ENCODE measurements at regions not wholly inside any gene's neighbourhood (a gene's known extent, or its start where the extent isn't known, plus 50 kb on each side); places are given as distances from the start of the nearest gene placed in this dataset.

DNA sequence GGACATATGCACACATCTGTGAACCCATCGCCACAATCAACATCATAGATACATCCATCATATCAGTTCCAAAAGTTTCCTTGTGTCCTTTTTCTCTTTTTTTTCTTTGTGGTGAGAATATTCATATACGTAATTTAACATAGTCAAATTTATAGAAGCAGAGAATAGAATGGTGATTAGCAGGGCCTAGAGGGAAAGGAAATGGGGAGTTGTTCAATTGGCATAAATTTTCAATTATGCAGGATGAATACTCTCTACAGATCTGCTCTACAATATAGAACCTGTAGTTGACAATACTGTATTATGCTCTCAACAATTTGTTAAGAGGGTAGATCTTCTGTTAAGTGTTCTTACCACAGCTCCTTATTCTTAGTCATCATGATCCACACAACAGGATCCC lies 413.2 kb downstream of the SHISA9 start:
- ChIA-PET POLR2A (no interaction called here), CTCF (no interaction called here)
- TF ChIP-seq, protein P1, sequence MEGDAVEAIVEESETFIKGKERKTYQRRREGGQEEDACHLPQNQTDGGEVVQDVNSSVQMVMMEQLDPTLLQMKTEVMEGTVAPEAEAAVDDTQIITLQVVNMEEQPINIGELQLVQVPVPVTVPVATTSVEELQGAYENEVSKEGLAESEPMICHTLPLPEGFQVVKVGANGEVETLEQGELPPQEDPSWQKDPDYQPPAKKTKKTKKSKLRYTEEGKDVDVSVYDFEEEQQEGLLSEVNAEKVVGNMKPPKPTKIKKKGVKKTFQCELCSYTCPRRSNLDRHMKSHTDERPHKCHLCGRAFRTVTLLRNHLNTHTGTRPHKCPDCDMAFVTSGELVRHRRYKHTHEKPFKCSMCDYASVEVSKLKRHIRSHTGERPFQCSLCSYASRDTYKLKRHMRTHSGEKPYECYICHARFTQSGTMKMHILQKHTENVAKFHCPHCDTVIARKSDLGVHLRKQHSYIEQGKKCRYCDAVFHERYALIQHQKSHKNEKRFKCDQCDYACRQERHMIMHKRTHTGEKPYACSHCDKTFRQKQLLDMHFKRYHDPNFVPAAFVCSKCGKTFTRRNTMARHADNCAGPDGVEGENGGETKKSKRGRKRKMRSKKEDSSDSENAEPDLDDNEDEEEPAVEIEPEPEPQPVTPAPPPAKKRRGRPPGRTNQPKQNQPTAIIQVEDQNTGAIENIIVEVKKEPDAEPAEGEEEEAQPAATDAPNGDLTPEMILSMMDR (IDR thresholded peaks at IDR 0.05; ENCODE audit: insufficient read depth, low read depth, low read length) = no peak
- Histone ChIP-seq H3K36me3 (ENCODE audit: control insufficient read depth, insufficient read depth, low read length) (no peaks in the 10 kb centered on the region), H3K27me3 (ENCODE audit: control insufficient read depth, insufficient read depth, low read length) (no peaks in the 10 kb centered on the region), H3K4me3 (ENCODE audit: low read depth, low read length) (no peak overlapping the region)
- no peak for DNase-seq (ENCODE audit: low read depth)

DNA sequence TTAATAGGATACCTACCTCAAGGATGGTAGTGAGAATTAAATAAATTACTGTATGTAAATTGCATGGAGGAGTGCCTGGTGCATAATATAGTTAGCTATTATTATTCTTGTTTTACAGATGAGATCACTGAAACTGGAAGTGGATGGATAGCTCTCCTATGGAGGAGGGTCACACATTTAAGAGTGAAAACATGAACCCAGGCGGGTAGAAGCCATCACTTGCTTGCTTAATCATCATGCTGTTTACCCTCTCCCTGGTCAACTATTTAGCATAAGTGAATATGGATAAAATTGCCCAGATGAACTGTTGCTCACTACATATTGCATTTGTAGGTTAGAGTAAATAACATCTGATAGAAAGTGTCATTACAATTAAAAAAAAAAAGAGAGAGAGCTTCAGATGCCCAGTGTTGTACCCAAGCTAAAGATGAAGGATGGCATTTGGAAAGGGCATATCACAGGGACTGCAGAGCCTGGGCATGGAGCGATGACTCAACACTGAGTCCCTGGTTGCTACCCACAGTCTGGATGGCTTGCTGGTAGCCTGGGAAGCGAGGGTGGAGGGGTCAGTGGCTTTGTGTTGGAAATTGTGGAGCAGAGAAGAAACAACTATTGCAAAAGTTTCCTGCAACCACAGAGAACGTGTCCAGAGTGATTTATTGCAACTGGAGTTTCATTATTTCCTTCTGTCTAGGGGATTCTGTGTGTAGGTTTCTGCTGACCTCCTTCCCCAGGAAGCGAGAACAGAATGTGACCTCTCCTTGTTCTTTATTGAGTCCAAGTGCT lies 414.4 kb downstream of the SHISA9 start:
- ChIA-PET POLR2A (no interaction called here), CTCF (no interaction called here)
- no peaks in the 10 kb centered on the region for H3K27me3 ChIP-seq (ENCODE audit: control insufficient read depth, insufficient read depth, low read length)
- DNase-seq (ENCODE audit: low read depth) = no peak
- no peaks in the 10 kb centered on the region for H3K36me3 ChIP-seq (ENCODE audit: control insufficient read depth, insufficient read depth, low read length)
- H3K4me3 ChIP-seq (ENCODE audit: low read depth, low read length) = no peak overlapping the region
- TF ChIP-seq, protein P1 (IDR thresholded peaks at IDR 0.05; ENCODE audit: insufficient read depth, low read depth, low read length) = no peak

DNA sequence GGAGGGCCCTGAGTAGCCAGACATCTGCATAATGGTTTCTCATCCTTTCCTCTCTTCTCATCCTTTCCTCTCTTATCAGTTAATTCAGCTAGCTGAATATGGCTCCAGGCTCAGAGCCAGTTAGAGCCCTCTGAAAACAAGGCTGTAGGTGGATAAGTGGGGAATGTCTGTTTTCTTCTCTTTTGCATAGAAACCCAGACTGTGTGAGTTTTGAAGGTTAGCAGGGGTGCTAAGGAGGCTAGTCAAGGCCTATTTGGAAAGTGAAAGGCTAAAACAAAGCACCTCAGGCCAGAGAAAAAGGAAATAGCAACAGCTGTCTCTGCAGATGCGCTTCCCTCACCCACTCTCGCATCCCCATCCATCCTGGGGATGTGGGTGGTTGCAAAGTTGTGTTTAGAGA lies 420.9 kb downstream of the SHISA9 start:
- Histone ChIP-seq H3K27me3 (ENCODE audit: control insufficient read depth, insufficient read depth, low read length) (no peaks in the 10 kb centered on the region), H3K36me3 (ENCODE audit: control insufficient read depth, insufficient read depth, low read length) (no peaks in the 10 kb centered on the region), H3K4me3 (ENCODE audit: low read depth, low read length) (no peak overlapping the region)
- ChIA-PET CTCF (no interaction called here), POLR2A (no interaction called here)
- TF ChIP-seq, protein P1 (IDR thresholded peaks at IDR 0.05; ENCODE audit: insufficient read depth, low read depth, low read length) = no peak
- no peak for DNase-seq (ENCODE audit: low read depth)

DNA sequence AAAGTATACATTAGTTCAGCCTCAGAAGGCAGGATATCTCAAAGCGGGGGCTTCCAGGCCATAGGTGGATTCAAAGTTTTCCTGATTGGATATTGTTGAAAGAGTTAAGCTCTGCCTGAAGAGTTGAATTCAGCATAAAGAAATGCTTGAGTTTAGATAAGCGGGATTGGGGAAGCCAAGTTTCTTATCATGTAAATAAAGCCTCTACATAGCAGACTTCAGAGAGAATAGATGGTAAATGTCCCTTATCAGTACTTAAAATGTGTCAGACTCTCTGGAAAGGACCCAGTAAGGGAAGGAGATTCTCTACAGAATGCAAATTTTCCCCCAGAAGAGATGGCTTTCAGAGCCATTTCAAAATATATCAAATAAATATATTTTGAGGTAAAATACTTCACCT lies 423.5 kb downstream of the SHISA9 start:
- POLR2A ChIA-PET = no interaction called here
- no peaks in the 10 kb centered on the region for H3K36me3 ChIP-seq (ENCODE audit: control insufficient read depth, insufficient read depth, low read length)
- no peak for DNase-seq (ENCODE audit: low read depth)
- H3K27me3 ChIP-seq (ENCODE audit: control insufficient read depth, insufficient read depth, low read length) = no peaks in the 10 kb centered on the region
- CTCF ChIA-PET = no interaction called here
- TF ChIP-seq, protein P1 (IDR thresholded peaks at IDR 0.05; ENCODE audit: insufficient read depth, low read depth, low read length) = no peak
- no peak overlapping the region for H3K4me3 ChIP-seq (ENCODE audit: low read depth, low read length)

DNA sequence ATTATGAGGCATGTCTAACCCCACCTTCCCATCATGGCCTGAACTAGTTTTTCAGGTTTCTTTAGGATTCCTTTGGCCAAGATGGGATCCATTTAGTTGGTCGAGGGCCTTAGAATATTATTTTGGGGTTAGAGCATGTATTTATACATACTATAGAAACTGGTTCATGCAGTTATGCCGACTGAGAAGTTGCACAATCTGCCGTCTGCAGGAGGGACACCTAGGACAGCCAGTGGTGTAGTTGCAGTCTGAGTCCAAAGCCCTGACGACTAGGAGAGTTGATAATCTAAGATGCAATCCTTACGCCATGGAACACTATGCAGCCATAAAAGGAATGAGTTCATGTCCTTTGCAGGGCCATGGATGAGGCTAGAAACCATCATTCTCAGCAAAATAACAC lies 424.0 kb downstream of the SHISA9 start:
- DNase-seq (ENCODE audit: low read depth) = no peak
- Histone ChIP-seq H3K27me3 (ENCODE audit: control insufficient read depth, insufficient read depth, low read length) (no peaks in the 10 kb centered on the region), H3K4me3 (ENCODE audit: low read depth, low read length) (no peak overlapping the region), H3K36me3 (ENCODE audit: control insufficient read depth, insufficient read depth, low read length) (no peaks in the 10 kb centered on the region)
- ChIA-PET CTCF (no interaction called here), POLR2A (no interaction called here)
- TF ChIP-seq, protein P1 (IDR thresholded peaks at IDR 0.05; ENCODE audit: insufficient read depth, low read depth, low read length) = no peak
